K562 (cell line): ENCODE measurements at regions not wholly inside any gene's neighbourhood (a gene's known extent, or its start where the extent isn't known, plus 50 kb on each side); places are given as distances from the start of the nearest gene placed in this dataset.

Source experiments
- ATAC-seq: fragments of 200-7000 bp; cut with Tn5 transposase; 3 replicates; pipeline ENCODE4 v1.9.1; 2020; ENCODE audit warnings: moderate library complexity
- BruUV-seq: library from RNA; stranded (reverse); fragments of 400-500 nt; replicated peaks from 2 replicates; lab custom pipeline; 2021; lab: Mats Ljungman, UMichigan
- CTCF ChIA-PET: fragments of 300-600 bp; formaldehyde crosslinking; extraction: SDS; loops from one replicate; lab custom pipeline; 2021; ENCODE audit warnings: low intra/inter-chr PET ratio; lab: Yijun Ruan, JAX
- POLR2A ChIA-PET: fragments of 300-600, 350-650 bp; sonication (Branson Sonifier 250); formaldehyde crosslinking; extraction: SDS; loops from one replicate; lab custom pipeline; 2021; ENCODE audit warnings: antibody characterized with exemption, inconsistent platforms; lab: Yijun Ruan, JAX
- DNase-seq, 4 experiments: peaks; one replicate each; pipeline versions ENCODE4 v3.0.0 to v3.0.0-alpha.2; 2011 to 2018; ENCODE audit warnings: low spot score in 3 of 4, mixed read lengths in 3 of 4; ENCODE audit errors: extremely low read depth in 1 of 4
- FAIRE-seq: peaks from 2 replicates; lab custom pipeline; 2011; peaks lifted over from hg19 to GRCh38; lab: Jason Lieb, UNC
- H2AFZ ChIP-seq: 2 replicates; pipeline ENCODE4 v1.6.0; 2011; ENCODE audit warnings: low read depth, low read length, control low read depth, inconsistent platforms
- H3K27ac ChIP-seq: fragments of 200-600 bp; 3 replicates; pipeline ENCODE4 v1.8.0; 2011; ENCODE audit warnings: low read depth, mild to moderate bottlenecking, control low read depth, inconsistent platforms, low read length, moderate library complexity, mixed read lengths; ENCODE audit errors: extremely low read depth
- H3K27me3 ChIP-seq, 2 experiments: fragments of 300-600 bp in 1 of 2; 2 replicates in 1 of 2; 3 replicates in 1 of 2; pipeline versions ENCODE4 v1.6.0 to v1.8.0; 2011; ENCODE audit warnings: inconsistent platforms in 2 of 2, low read length in 2 of 2, mild to moderate bottlenecking in 1 of 2, mixed read lengths in 1 of 2, moderate library complexity in 1 of 2; ENCODE audit not compliant: control insufficient read depth in 2 of 2, insufficient read depth in 2 of 2
- H3K36me3 ChIP-seq: fragments of 300-600 bp; 3 replicates; pipeline ENCODE4 v1.8.0; 2011; ENCODE audit warnings: mild to moderate bottlenecking, low read length, inconsistent platforms; ENCODE audit not compliant: control insufficient read depth, insufficient read depth
- H3K4me1 ChIP-seq, 2 experiments: fragments of 200-600 bp in 1 of 2; replicated peaks in 1 of 2; 2 replicates in 1 of 2; 3 replicates in 1 of 2; pipeline versions ENCODE4 v1.5.1 to v1.8.0; 2011; ENCODE audit warnings: inconsistent platforms in 2 of 2, low read length in 2 of 2, mild to moderate bottlenecking in 1 of 2, mixed read lengths in 1 of 2, moderate library complexity in 1 of 2; ENCODE audit not compliant: control insufficient read depth in 2 of 2, insufficient read depth in 2 of 2
- H3K4me2 ChIP-seq: 2 replicates; pipeline ENCODE4 v1.6.1; 2011; ENCODE audit warnings: low read length, control low read depth, inconsistent platforms, mixed read lengths; ENCODE audit not compliant: insufficient read depth
- H3K4me3 ChIP-seq: fragments of 200-600 bp; sonication (generic), shearing (Covaris generic); 2 replicates; pipeline ENCODE4 v1.5.1; 2016; ENCODE audit warnings: control low read depth, inconsistent platforms
- H3K79me2 ChIP-seq: fragments of 200-600 bp; 3 replicates; pipeline ENCODE4 v1.8.0; 2011; ENCODE audit warnings: low read length, inconsistent platforms; ENCODE audit not compliant: control insufficient read depth, insufficient read depth
- H3K9ac ChIP-seq, 2 experiments: 2 replicates each; pipeline versions ENCODE4 v1.6.0 to v1.6.1; 2011; ENCODE audit warnings: low read depth in 2 of 2, low read length in 2 of 2, control low read depth in 1 of 2, inconsistent platforms in 1 of 2, mild to moderate bottlenecking in 1 of 2, mixed read lengths in 1 of 2; ENCODE audit not compliant: insufficient read depth in 1 of 2
- H3K9me1 ChIP-seq: one replicate; pipeline ENCODE4 v1.6.0; 2011; ENCODE audit warnings: inconsistent platforms, mild to moderate bottlenecking, low read length, moderate library complexity; ENCODE audit not compliant: control insufficient read depth, insufficient read depth
- H3K9me3 ChIP-seq: replicated peaks from 2 replicates; pipeline ENCODE4 v1.5.1; 2011; ENCODE audit warnings: low read depth, low read length, inconsistent platforms; ENCODE audit not compliant: control insufficient read depth, insufficient read depth
- H4K20me1 ChIP-seq: replicated peaks from 2 replicates; pipeline ENCODE4 v1.6.1; 2011; ENCODE audit warnings: low read length, inconsistent platforms, mixed read lengths; ENCODE audit not compliant: control insufficient read depth, insufficient read depth
- ATF1 ChIP-seq, 2 experiments: fragments of 450-650 bp in 1 of 2; IDR thresholded peaks; 2 replicates each; pipeline ENCODE4 v1.6.1; 2016; ENCODE audit warnings: missing compliant biosample characterization in 1 of 2, missing genetic modification characterization in 1 of 2
- CREM ChIP-seq: IDR thresholded peaks from 2 replicates; pipeline ENCODE4 v1.6.1; 2014; ENCODE audit warnings: antibody characterized with exemption, low read depth
- GTF2A2 ChIP-seq: IDR thresholded peaks from 2 replicates; pipeline ENCODE4 v1.6.1; 2016; ENCODE audit warnings: mild to moderate bottlenecking, missing genetic modification characterization, missing compliant biosample characterization
- NFE2L1 ChIP-seq: fragments of 450-650 bp; IDR thresholded peaks from 2 replicates; pipeline ENCODE4 v1.6.1; 2016; ENCODE audit warnings: missing genetic modification characterization, low read depth, mild to moderate bottlenecking, missing compliant biosample characterization, moderate library complexity, borderline replicate concordance
- SMARCB1 ChIP-seq: IDR thresholded peaks from 2 replicates; pipeline ENCODE4 v1.6.1; 2011; ENCODE audit warnings: improper control_type of control experiment, low read depth; ENCODE audit not compliant: insufficient read length
- SNIP1 ChIP-seq: fragments of 450-650 bp; IDR thresholded peaks from 2 replicates; pipeline ENCODE4 v1.7.1; 2017; ENCODE audit warnings: low read depth, mild to moderate bottlenecking
- ZNF174 ChIP-seq: fragments of 250-450 bp; sonication (Bioruptor Pico); IDR thresholded peaks from 2 replicates; pipeline ENCODE4 v1.4.0; 2020; ENCODE audit warnings: mild to moderate bottlenecking
- WGBS: fragments of 100-300 bp; shearing (Covaris generic); methylation state at CpG from one replicate; pipeline ENCODE4 v1.1.6; 2016; ENCODE audit warnings: low coverage, mixed read lengths; ENCODE audit not compliant: insufficient coverage; ENCODE audit errors: missing lambda C conversion rate; 5-methylcytosine and 5-hydroxymethylcytosine counted together
- in situ Hi-C: fragments of 300-500 bp; cut with MboI; formaldehyde crosslinking; loops from 4 replicates; pipeline ENCODE4 v1.15.0; 2018; ENCODE audit warnings: inconsistent platforms, mixed read lengths
- intact Hi-C: fragments of 100-400 bp; cut with micrococcal nuclease; formaldehyde crosslinking; loops from 2 replicates; pipeline ENCODE4 v1.14.2; 2022
- TF ChIP-seq, protein P1 (sequence below): conservative IDR thresholded peaks from 2 replicates; pipeline ENCODE4 v1.6.1; 2011; ENCODE audit warnings: low read depth, mild to moderate bottlenecking, low read length; ENCODE audit not compliant: control insufficient read depth

GRCh38 chr4:114076899-114077570, 97.6 kb upstream of the ARSJ start:
- BruUV-seq, result no TSS peak
- no peak for FAIRE-seq
- WGBS, result 7% methylated on average over 1 of the region's 1 CpG
- Histone ChIP-seq H3K9me1 (no peaks in the 10 kb centered on the region), H2AFZ (no peak overlapping the region), H3K27ac (no peak overlapping the region), H3K4me2 (no peak overlapping the region), H4K20me1 (no peaks in the 10 kb centered on the region), H3K36me3 (no peaks in the 10 kb centered on the region), H3K79me2 (no peaks in the 10 kb centered on the region), H3K4me3 (no peak overlapping the region), H3K27me3 (no peaks in the 10 kb centered on the region)
- no peak for DNase-seq
- CTCF ChIA-PET, result no interaction called here
- intact Hi-C loops, result loop anchor here (10.0 kb wide), 1 partner anchor 682 kb away; no protein-coding TSS in a partner anchor
- TF ChIP-seq GTF2A2 (tag) (no peak), ATF1 (CRISPR knock-in tag; IDR thresholded peaks at IDR 0.05) (no peak), ATF1 (tag; IDR thresholded peaks at IDR 0.05) (no peak), NFE2L1 (tag) (no peak), SMARCB1 (no peak), CREM (no peak), SNIP1 (no peak), ZNF174 (no peak)
- TF ChIP-seq, protein P1, sequence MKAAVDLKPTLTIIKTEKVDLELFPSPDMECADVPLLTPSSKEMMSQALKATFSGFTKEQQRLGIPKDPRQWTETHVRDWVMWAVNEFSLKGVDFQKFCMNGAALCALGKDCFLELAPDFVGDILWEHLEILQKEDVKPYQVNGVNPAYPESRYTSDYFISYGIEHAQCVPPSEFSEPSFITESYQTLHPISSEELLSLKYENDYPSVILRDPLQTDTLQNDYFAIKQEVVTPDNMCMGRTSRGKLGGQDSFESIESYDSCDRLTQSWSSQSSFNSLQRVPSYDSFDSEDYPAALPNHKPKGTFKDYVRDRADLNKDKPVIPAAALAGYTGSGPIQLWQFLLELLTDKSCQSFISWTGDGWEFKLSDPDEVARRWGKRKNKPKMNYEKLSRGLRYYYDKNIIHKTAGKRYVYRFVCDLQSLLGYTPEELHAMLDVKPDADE, result no peak
- TF ChIP-seq, all 486 proteins: peak for 0
- in situ Hi-C loops, result no loop called here
- Histone ChIP-seq H3K9me3 (no peaks in the 10 kb centered on the region), H3K9ac (no peak overlapping the region), H3K4me1 (no peaks in the 10 kb centered on the region)
- ATAC-seq, result no peak
- POLR2A ChIA-PET, result no interaction called here
